A673 (cell line): ENCODE measurements at regions not wholly inside any gene's neighbourhood (a gene's known extent, or its start where the extent isn't known, plus 50 kb on each side); places are given as distances from the start of the nearest gene placed in this dataset.

Experiments
- CTCF ChIP-seq: fragments of 300-800, 200-600 bp; sonication (generic); conservative IDR thresholded peaks from 2 replicates; pipeline ENCODE4 v1.5.1; 2017; ENCODE audit warnings: low read depth, mild to moderate bottlenecking, antibody characterized with exemption, low read length, moderate library complexity, mixed read lengths
- EZH2 ChIP-seq: fragments of 200-600 bp; sonication (generic); IDR thresholded peaks from 2 replicates; pipeline ENCODE4 v1.6.1; 2017; ENCODE audit warnings: borderline replicate concordance, low read depth, mild to moderate bottlenecking, mixed read lengths, antibody characterized with exemption, low read length; ENCODE audit not compliant: poor library complexity, severe bottlenecking

GRCh38 chr20:47412083-47412482, 55.6 kb upstream of the ZMYND8 start:
- TF ChIP-seq CTCF = no peak
- no peak for TF ChIP-seq EZH2
